ENCODE measurements at regions not wholly inside any gene's neighbourhood (a gene's known extent, or its start where the extent isn't known, plus 50 kb on each side); places are given as distances from the start of the nearest gene placed in this dataset.

- TF ChIP-seq CTCF (IDR thresholded peaks at IDR 0.05): no peak
- no peak for TF ChIP-seq ZFX (IDR thresholded peaks at IDR 0.05; ENCODE audit: borderline replicate concordance)
Observed at GRCh38 chr5:68389618-68390017, 174.1 kb downstream of the PIK3R1 start.
